Breast epithelium (tissue), 4 donors: ENCODE measurements at regions not wholly inside any gene's neighbourhood (a gene's known extent, or its start where the extent isn't known, plus 50 kb on each side); places are given as distances from the start of the nearest gene placed in this dataset.

ENCODE experiments used
- DNase-seq, 2 donors: peaks; one replicate each; pipeline ENCODE4 v3.0.0-alpha.2; 2019; ENCODE audit warnings: low spot score in 2 of 2
- H3K27ac ChIP-seq, 2 donors: fragments of 200-600 bp; sonication (generic) in 1 of 2; one replicate each; pipeline ENCODE4 v1.5.1; 2016 to 2019; ENCODE audit warnings: mild to moderate bottlenecking in 1 of 2
- H3K27me3 ChIP-seq, 2 donors: fragments of 200-600 bp; sonication (generic) in 1 of 2; one replicate each; pipeline versions ENCODE4 v1.5.1 to v1.6.0; 2017 to 2019; ENCODE audit warnings: control low read depth in 1 of 2, mild to moderate bottlenecking in 1 of 2
- H3K36me3 ChIP-seq: fragments of 200-600 bp; one replicate; pipeline ENCODE4 v1.5.1; 2019
- H3K4me1 ChIP-seq, 2 donors: fragments of 200-600 bp; sonication (generic); one replicate each; pipeline ENCODE4 v1.5.1; 2016 to 2019; ENCODE audit warnings: control low read depth in 1 of 2
- H3K4me3 ChIP-seq, 3 donors: fragments of 200-600 bp; sonication (generic); 1 replicate in 2 of 3; 2 replicates in 1 of 3; pipeline ENCODE4 v1.5.1; 2016 to 2019; ENCODE audit warnings: mild to moderate bottlenecking in 3 of 3, moderate library complexity in 2 of 3
- H3K9me3 ChIP-seq, 2 donors: fragments of 200-600 bp; sonication (generic) in 1 of 2; one replicate each; pipeline ENCODE4 v1.5.1; 2016 to 2019; ENCODE audit warnings: control low read depth in 1 of 2
- CTCF ChIP-seq, 3 donors: fragments of 450-650 bp; IDR thresholded peaks; one replicate each; pipeline ENCODE4 v1.5.1; 2016 to 2017; ENCODE audit warnings: antibody characterized with exemption in 3 of 3, mild to moderate bottlenecking in 3 of 3, moderate library complexity in 3 of 3
- POLR2A ChIP-seq: fragments of 450-650 bp; IDR thresholded peaks from one replicate; pipeline ENCODE4 v1.6.1; 2016; ENCODE audit warnings: antibody characterized with exemption, mild to moderate bottlenecking, moderate library complexity
- POLR2AphosphoS5 ChIP-seq, 3 donors: sonication (generic); formaldehyde crosslinking; IDR thresholded peaks; one replicate each; pipeline ENCODE4 v1.6.1; 2017; ENCODE audit warnings: antibody characterized with exemption in 3 of 3
- intact Hi-C: fragments of 100-400 bp; cut with DNase I; formaldehyde crosslinking; loops from one replicate; pipeline ENCODE4 v1.15.1; 2023; ENCODE audit warnings: low total_unique reads

- Histone ChIP-seq H3K27me3 (no peaks in the 10 kb centered on the region), H3K4me3 (no peak overlapping the region), H3K9me3 (peaks cover 4 to 8% of the 10 kb centered on the region in 2 donors), H3K4me1 (no peaks in the 10 kb centered on the region), H3K36me3 (no peaks in the 10 kb centered on the region), H3K27ac (no peak overlapping the region)
- no peak for TF ChIP-seq CTCF (IDR thresholded peaks at IDR 0.05)
- TF ChIP-seq POLR2AphosphoS5 (IDR thresholded peaks at IDR 0.05), result no peak
- TF ChIP-seq POLR2A, result no peak
- no peak for DNase-seq
- intact Hi-C loops, result no loop called here
Observed at GRCh38 chr10:28207799-28208198, 95.1 kb downstream of the MPP7 start.

GRCh38 chr10:28202941-28203352 lies 99.9 kb downstream of the MPP7 start:
- intact Hi-C loops, result no loop called here
- TF ChIP-seq CTCF (IDR thresholded peaks at IDR 0.05) (no peak), POLR2AphosphoS5 (IDR thresholded peaks at IDR 0.05) (peak in 1 of 3 donors; percentile 23), POLR2A (no peak)
- no peak overlapping the region for H3K27ac ChIP-seq

GRCh38 chr10:28201410-28202400 lies 101.2 kb downstream of the MPP7 start:
- H3K9me3 ChIP-seq, result no peaks in the 10 kb centered on the region
- H3K36me3 ChIP-seq, result no peaks in the 10 kb centered on the region
- TF ChIP-seq POLR2AphosphoS5 (IDR thresholded peaks at IDR 0.05) (no peak), CTCF (IDR thresholded peaks at IDR 0.05) (no peak), POLR2A (no peak)
- no peak overlapping the region for H3K4me3 ChIP-seq
- DNase-seq, result no peak
- H3K27me3 ChIP-seq, result no peaks in the 10 kb centered on the region
- H3K4me1 ChIP-seq, result no peaks in the 10 kb centered on the region
- intact Hi-C loops, result no loop called here
- H3K27ac ChIP-seq, result no peak overlapping the region

More at GRCh38 chr10:28202941-28203352, 99.9 kb downstream of the MPP7 start:
- Histone ChIP-seq H3K36me3 (no peaks in the 10 kb centered on the region), H3K4me1 (no peaks in the 10 kb centered on the region), H3K27me3 (no peaks in the 10 kb centered on the region), H3K9me3 (peaks cover 1 to 4% of the 10 kb centered on the region in 2 donors), H3K4me3 (no peak overlapping the region)
- DNase-seq, result no peak

- no peaks in the 10 kb centered on the region for H3K9me3 ChIP-seq
- intact Hi-C loops, result no loop called here
- H3K27me3 ChIP-seq, result no peaks in the 10 kb centered on the region
- no peaks in the 10 kb centered on the region for H3K36me3 ChIP-seq
- DNase-seq, result no peak
- no peak overlapping the region for H3K4me3 ChIP-seq
- TF ChIP-seq CTCF (IDR thresholded peaks at IDR 0.05), result no peak
- TF ChIP-seq POLR2A, result no peak
- no peak for TF ChIP-seq POLR2AphosphoS5 (IDR thresholded peaks at IDR 0.05)
- no peaks in the 10 kb centered on the region for H3K4me1 ChIP-seq
- H3K27ac ChIP-seq, result no peak overlapping the region
Observed at GRCh38 chr10:28200775-28201174, 102.1 kb downstream of the MPP7 start.

- intact Hi-C loops, result no loop called here
- H3K36me3 ChIP-seq, result no peaks in the 10 kb centered on the region
- H3K27ac ChIP-seq, result no peak overlapping the region
- H3K9me3 ChIP-seq, result no peaks in the 10 kb centered on the region
- no peak for DNase-seq
- no peaks in the 10 kb centered on the region for H3K27me3 ChIP-seq
- TF ChIP-seq POLR2AphosphoS5 (IDR thresholded peaks at IDR 0.05), result no peak
- TF ChIP-seq POLR2A, result no peak
- no peak for TF ChIP-seq CTCF (IDR thresholded peaks at IDR 0.05)
- no peaks in the 10 kb centered on the region for H3K4me1 ChIP-seq
- H3K4me3 ChIP-seq, result no peak overlapping the region
Observed at GRCh38 chr10:28199941-28200340, 102.9 kb downstream of the MPP7 start.
